Liver (tissue), 7 donors: ENCODE measurements at regions not wholly inside any gene's neighbourhood (a gene's known extent, or its start where the extent isn't known, plus 50 kb on each side); places are given as distances from the start of the nearest gene placed in this dataset.

ENCODE experiments used
- DNase-seq: peaks from one replicate; pipeline ENCODE4 v3.0.0-alpha.2; 2017; ENCODE audit warnings: low spot score
- H3K27ac ChIP-seq, 2 donors: one replicate each; pipeline ENCODE4 v1.7.0; 2013; ENCODE audit warnings: inconsistent platforms in 2 of 2, low read length in 2 of 2, control low read depth in 1 of 2, low read depth in 1 of 2, mild to moderate bottlenecking in 1 of 2
- H3K27me3 ChIP-seq, 4 donors: one replicate each; pipeline versions ENCODE4 v1.6.1 to v1.7.0; 2013; ENCODE audit warnings: low read length in 3 of 4, inconsistent platforms in 1 of 4, mild to moderate bottlenecking in 1 of 4, moderate library complexity in 1 of 4; ENCODE audit not compliant: control insufficient read depth in 4 of 4, insufficient read depth in 4 of 4
- H3K36me3 ChIP-seq, 4 donors: one replicate each; pipeline versions ENCODE4 v1.6.1 to v1.7.0; 2013; ENCODE audit warnings: low read length in 3 of 4, mild to moderate bottlenecking in 3 of 4, low read depth in 1 of 4, moderate library complexity in 1 of 4; ENCODE audit not compliant: control insufficient read depth in 4 of 4, insufficient read depth in 3 of 4
- H3K4me1 ChIP-seq, 4 donors: one replicate each; pipeline versions ENCODE4 v1.6.1 to v1.7.0; 2013; ENCODE audit warnings: low read length in 3 of 4, mild to moderate bottlenecking in 3 of 4, moderate library complexity in 1 of 4; ENCODE audit not compliant: control insufficient read depth in 4 of 4, insufficient read depth in 4 of 4
- H3K4me3 ChIP-seq, 3 donors: one replicate each; pipeline versions ENCODE4 v1.6.1 to v1.7.0; 2013; ENCODE audit warnings: low read length in 3 of 3, control low read depth in 1 of 3, low read depth in 1 of 3, mild to moderate bottlenecking in 1 of 3
- H3K9ac ChIP-seq, 2 donors: one replicate each; pipeline ENCODE4 v1.7.0; 2013; ENCODE audit warnings: low read length in 2 of 2, mild to moderate bottlenecking in 2 of 2, moderate library complexity in 2 of 2, control low read depth in 1 of 2, low read depth in 1 of 2
- H3K9me3 ChIP-seq, 4 donors: one replicate each; pipeline versions ENCODE4 v1.6.1 to v1.7.0; 2013; ENCODE audit warnings: low read length in 3 of 4; ENCODE audit not compliant: control insufficient read depth in 4 of 4
- ATF3 ChIP-seq: IDR thresholded peaks from 2 replicates; pipeline ENCODE4 v1.6.1; 2016; ENCODE audit warnings: antibody characterized with exemption
- EGR1 ChIP-seq, 2 donors: IDR thresholded peaks; 2 replicates each; pipeline ENCODE4 v1.6.1; 2016 to 2018; ENCODE audit warnings: antibody characterized with exemption in 2 of 2, low read depth in 2 of 2
- FOXA1 ChIP-seq: IDR thresholded peaks from 2 replicates; pipeline ENCODE4 v1.6.1; 2016; ENCODE audit warnings: antibody characterized with exemption
- GABPA ChIP-seq, 2 donors: IDR thresholded peaks in 1 of 2; conservative IDR thresholded peaks in 1 of 2; 2 replicates each; pipeline ENCODE4 v1.6.1; 2016; ENCODE audit warnings: antibody characterized with exemption in 2 of 2, mild to moderate bottlenecking in 1 of 2, moderate library complexity in 1 of 2
- HNF4A ChIP-seq, 2 donors: conservative IDR thresholded peaks; 2 replicates each; pipeline ENCODE4 v1.6.1; 2016; ENCODE audit warnings: antibody characterized with exemption in 2 of 2, mild to moderate bottlenecking in 2 of 2
- HNF4G ChIP-seq: IDR thresholded peaks from 2 replicates; pipeline ENCODE4 v1.6.1; 2016; ENCODE audit warnings: antibody characterized with exemption
- JUND ChIP-seq, 2 donors: IDR thresholded peaks; 2 replicates each; pipeline ENCODE4 v1.6.1; 2016; ENCODE audit warnings: antibody characterized with exemption in 2 of 2
- NR2F2 ChIP-seq: IDR thresholded peaks from 2 replicates; pipeline ENCODE4 v1.6.1; 2016; ENCODE audit warnings: antibody characterized with exemption
- RAD21 ChIP-seq, 2 donors: IDR thresholded peaks; 2 replicates each; pipeline ENCODE4 v1.6.1; 2016; ENCODE audit warnings: antibody characterized with exemption in 2 of 2, mild to moderate bottlenecking in 2 of 2
- REST ChIP-seq: IDR thresholded peaks from 2 replicates; pipeline ENCODE4 v1.6.1; 2016; ENCODE audit warnings: antibody characterized with exemption, mild to moderate bottlenecking
- SP1 ChIP-seq: IDR thresholded peaks from 2 replicates; pipeline ENCODE4 v1.6.1; 2018; ENCODE audit warnings: antibody characterized with exemption, mild to moderate bottlenecking
- ZBTB33 ChIP-seq: IDR thresholded peaks from 2 replicates; pipeline ENCODE4 v1.6.1; 2016; ENCODE audit warnings: antibody characterized with exemption
- WGBS: extraction: QIAGEN DNeasy Blood & Tissue Kit; methylation state at CpG from one replicate; pipeline ENCODE4 v1.1.7; 2013; 5-methylcytosine and 5-hydroxymethylcytosine counted together
- donor health status: healthy.
- donor health status: healthy.
- donor health status: healthy.
- donor health status: healthy.

GRCh38 chr5:130963798-130964197, 201.3 kb downstream of the HINT1 start:
- no peak overlapping the region for H3K9ac ChIP-seq
- no peak overlapping the region for H3K27ac ChIP-seq
- H3K4me3 ChIP-seq, result no peak overlapping the region
- H3K9me3 ChIP-seq, result no peaks in the 10 kb centered on the region
- no peaks in the 10 kb centered on the region for H3K4me1 ChIP-seq
- TF ChIP-seq HNF4G, result no peak
- no peak for TF ChIP-seq REST
- no peak for TF ChIP-seq NR2F2
- no peak for TF ChIP-seq EGR1 (IDR thresholded peaks at IDR 0.05; ENCODE audit: low read depth in 2 of 2)
- TF ChIP-seq GABPA (IDR thresholded peaks at IDR 0.05 in 1 of 2, conservative IDR thresholded peaks at IDR 0.05 in 1 of 2), result no peak
- TF ChIP-seq SP1, result no peak
- TF ChIP-seq ZBTB33, result no peak
- no peak for TF ChIP-seq HNF4A (conservative IDR thresholded peaks at IDR 0.05)
- H3K36me3 ChIP-seq, result no peaks in the 10 kb centered on the region
- no peaks in the 10 kb centered on the region for H3K27me3 ChIP-seq
- no peak for DNase-seq
- WGBS, result 75% methylated on average over 1 of the region's 1 CpG

- no peak for DNase-seq
- H3K4me3 ChIP-seq, result no peak overlapping the region
- H3K27me3 ChIP-seq, result peaks cover 0 to 3% (median 0%) of the 10 kb centered on the region in 4 donors
- H3K36me3 ChIP-seq, result no peaks in the 10 kb centered on the region
- 70% methylated on average over 1 of the region's 1 CpG for WGBS
- TF ChIP-seq RAD21 (IDR thresholded peaks at IDR 0.05), result no peak
- TF ChIP-seq GABPA (IDR thresholded peaks at IDR 0.05 in 1 of 2, conservative IDR thresholded peaks at IDR 0.05 in 1 of 2), result no peak
- no peak for TF ChIP-seq REST
- TF ChIP-seq FOXA1, result no peak
- no peak for TF ChIP-seq ATF3
- TF ChIP-seq JUND (IDR thresholded peaks at IDR 0.05), result no peak
- H3K27ac ChIP-seq, result no peak overlapping the region
- no peaks in the 10 kb centered on the region for H3K9me3 ChIP-seq
- H3K4me1 ChIP-seq, result no peaks in the 10 kb centered on the region
- H3K9ac ChIP-seq, result no peak overlapping the region
These were observed 207.9 kb downstream of the HINT1 start for GRCh38 chr5:130957151-130957550.
